Astrocyte (in vitro differentiated cells and primary cell): ENCODE measurements at regions not wholly inside any gene's neighbourhood (a gene's known extent, or its start where the extent isn't known, plus 50 kb on each side); places are given as distances from the start of the nearest gene placed in this dataset.

Source experiments
- DNase-seq: peaks from one replicate; pipeline ENCODE4 v3.0.0-alpha.2; 2010; ENCODE audit warnings: low read depth
- FAIRE-seq: peaks from 2 replicates; lab custom pipeline; 2011; peaks lifted over from hg19 to GRCh38; lab: Jason Lieb, UNC
- H2AFZ ChIP-seq: 2 replicates; pipeline ENCODE4 v1.6.0; 2012; ENCODE audit warnings: low read depth, low read length, inconsistent platforms
- H3K27ac ChIP-seq: 2 replicates; pipeline ENCODE4 v1.5.1; 2011; ENCODE audit warnings: low read depth, low read length, inconsistent platforms
- H3K27me3 ChIP-seq: 2 replicates; pipeline ENCODE4 v1.6.0; 2011; ENCODE audit warnings: low read length, inconsistent platforms; ENCODE audit not compliant: insufficient read depth
- H3K36me3 ChIP-seq: 2 replicates; pipeline ENCODE4 v1.5.1; 2011; ENCODE audit warnings: low read length, inconsistent platforms; ENCODE audit not compliant: insufficient read depth
- H3K4me1 ChIP-seq: 2 replicates; pipeline ENCODE4 v1.5.1; 2011; ENCODE audit warnings: low read length, inconsistent platforms; ENCODE audit not compliant: insufficient read depth
- H3K4me2 ChIP-seq: 2 replicates; pipeline ENCODE4 v1.6.0; 2012; ENCODE audit warnings: low read length, inconsistent platforms
- H3K4me3 ChIP-seq: 2 replicates; pipeline ENCODE4 v1.5.1; 2011; ENCODE audit warnings: low read depth, mild to moderate bottlenecking, low read length, inconsistent platforms; ENCODE audit not compliant: insufficient read depth
- H3K79me2 ChIP-seq: 2 replicates; pipeline ENCODE4 v1.6.0; 2012; ENCODE audit warnings: mild to moderate bottlenecking, low read length, inconsistent platforms; ENCODE audit not compliant: insufficient read depth
- H3K9ac ChIP-seq: 2 replicates; pipeline ENCODE4 v1.6.0; 2012; ENCODE audit warnings: mild to moderate bottlenecking, low read length, inconsistent platforms
- H3K9me3 ChIP-seq: 2 replicates; pipeline ENCODE4 v1.5.1; 2012; ENCODE audit warnings: low read depth, mild to moderate bottlenecking, low read length, inconsistent platforms; ENCODE audit not compliant: insufficient read depth
- H4K20me1 ChIP-seq: 2 replicates; pipeline ENCODE4 v1.6.0; 2012; ENCODE audit warnings: low read length, inconsistent platforms; ENCODE audit not compliant: insufficient read depth
- H3K27ac Mint-ChIP-seq: one replicate; pipeline ENCODE4 v1.8.0; 2021; ENCODE audit warnings: mild to moderate bottlenecking, mixed read lengths; ENCODE audit not compliant: unreplicated experiment
- H3K27me3 Mint-ChIP-seq: one replicate; pipeline ENCODE4 v1.8.0; 2021; ENCODE audit warnings: low read depth, mixed read lengths; ENCODE audit not compliant: unreplicated experiment
- H3K36me3 Mint-ChIP-seq: one replicate; pipeline ENCODE4 v1.8.0; 2021; ENCODE audit warnings: low read depth, mixed read lengths; ENCODE audit not compliant: unreplicated experiment
- H3K4me1 Mint-ChIP-seq: one replicate; pipeline ENCODE4 v1.8.0; 2021; ENCODE audit warnings: low read depth, mixed read lengths; ENCODE audit not compliant: unreplicated experiment
- H3K4me3 Mint-ChIP-seq: one replicate; pipeline ENCODE4 v1.8.0; 2021; ENCODE audit warnings: mild to moderate bottlenecking, moderate library complexity, mixed read lengths; ENCODE audit not compliant: unreplicated experiment
- H3K9me3 Mint-ChIP-seq: one replicate; pipeline ENCODE4 v1.8.0; 2021; ENCODE audit warnings: mild to moderate bottlenecking, mixed read lengths; ENCODE audit not compliant: unreplicated experiment
- CTCF ChIP-seq: IDR thresholded peaks from 2 replicates; pipeline ENCODE4 v1.5.1; 2011; ENCODE audit warnings: low read depth, mild to moderate bottlenecking, inconsistent platforms, low read length, moderate library complexity; ENCODE audit not compliant: insufficient read depth
- EZH2 ChIP-seq: IDR thresholded peaks from 2 replicates; pipeline ENCODE4 v1.6.1; 2012; ENCODE audit warnings: mild to moderate bottlenecking, low read length, inconsistent platforms; ENCODE audit not compliant: insufficient read depth

GRCh38 chr11:101262995-101263394 is 133.4 kb upstream of the PGR start:
- H3K9me3 Mint-ChIP-seq: no peaks in the 10 kb centered on the region
- H3K4me1 Mint-ChIP-seq: no peaks in the 10 kb centered on the region
- no peak for FAIRE-seq
- Histone ChIP-seq H3K9me3 (no peaks in the 10 kb centered on the region), H3K9ac (no peak overlapping the region), H3K27me3 (no peaks in the 10 kb centered on the region), H3K79me2 (no peaks in the 10 kb centered on the region), H4K20me1 (no peaks in the 10 kb centered on the region), H3K4me2 (no peak overlapping the region), H3K4me1 (no peaks in the 10 kb centered on the region), H3K4me3 (no peak overlapping the region), H3K36me3 (no peaks in the 10 kb centered on the region), H2AFZ (no peak overlapping the region), H3K27ac (no peak overlapping the region)
- H3K27ac Mint-ChIP-seq: no peak overlapping the region
- H3K36me3 Mint-ChIP-seq: no peaks in the 10 kb centered on the region
- H3K4me3 Mint-ChIP-seq: no peak overlapping the region
- no peak for TF ChIP-seq CTCF
- TF ChIP-seq EZH2: no peak
- no peaks in the 10 kb centered on the region for H3K27me3 Mint-ChIP-seq
- no peak for DNase-seq

- H2AFZ ChIP-seq: no peak overlapping the region
- FAIRE-seq (no peak), DNase-seq (no peak)
- Mint-ChIP-seq H3K4me1 (no peaks in the 10 kb centered on the region), H3K4me3 (no peak overlapping the region), H3K27me3 (no peaks in the 10 kb centered on the region), H3K9me3 (no peaks in the 10 kb centered on the region), H3K36me3 (no peaks in the 10 kb centered on the region), H3K27ac (no peak overlapping the region)
- no peaks in the 10 kb centered on the region for H3K79me2 ChIP-seq
- H3K9me3 ChIP-seq: no peaks in the 10 kb centered on the region
- no peak overlapping the region for H3K4me2 ChIP-seq
- no peaks in the 10 kb centered on the region for H4K20me1 ChIP-seq
- H3K4me3 ChIP-seq: no peak overlapping the region
- no peaks in the 10 kb centered on the region for H3K27me3 ChIP-seq
- no peak overlapping the region for H3K27ac ChIP-seq
- no peak overlapping the region for H3K9ac ChIP-seq
- no peaks in the 10 kb centered on the region for H3K36me3 ChIP-seq
- TF ChIP-seq EZH2: no peak
- TF ChIP-seq CTCF: no peak
- H3K4me1 ChIP-seq: no peaks in the 10 kb centered on the region
Observed at GRCh38 chr11:101262258-101262657, 132.6 kb upstream of the PGR start.

- no peaks in the 10 kb centered on the region for H3K27me3 Mint-ChIP-seq
- no peaks in the 10 kb centered on the region for H3K9me3 ChIP-seq
- no peaks in the 10 kb centered on the region for H3K9me3 Mint-ChIP-seq
- TF ChIP-seq CTCF (no peak), EZH2 (no peak)
- H3K27ac ChIP-seq: no peak overlapping the region
- no peaks in the 10 kb centered on the region for H3K36me3 ChIP-seq
- H3K36me3 Mint-ChIP-seq: no peaks in the 10 kb centered on the region
- no peaks in the 10 kb centered on the region for H3K27me3 ChIP-seq
- no peak overlapping the region for H3K9ac ChIP-seq
- no peak overlapping the region for H3K27ac Mint-ChIP-seq
- H3K4me2 ChIP-seq: no peak overlapping the region
- H3K4me3 ChIP-seq: no peak overlapping the region
- no peaks in the 10 kb centered on the region for H3K4me1 Mint-ChIP-seq
- FAIRE-seq (no peak), DNase-seq (no peak)
- no peaks in the 10 kb centered on the region for H3K79me2 ChIP-seq
- H2AFZ ChIP-seq: no peak overlapping the region
- H3K4me3 Mint-ChIP-seq: no peak overlapping the region
- H3K4me1 ChIP-seq: no peaks in the 10 kb centered on the region
- H4K20me1 ChIP-seq: no peaks in the 10 kb centered on the region
Observed at GRCh38 chr11:101255036-101255435, 125.4 kb upstream of the PGR start.
